HG02943 (cell line): ENCODE measurements at regions not wholly inside any gene's neighbourhood (a gene's known extent, or its start where the extent isn't known, plus 50 kb on each side); places are given as distances from the start of the nearest gene placed in this dataset.

ENCODE experiments used
- ATAC-seq: cut with Tn5 transposase; IDR thresholded peaks from one replicate; pipeline ENCODE4 v1.9.1; 2021; ENCODE audit warnings: mild to moderate bottlenecking, low read depth, moderate library complexity; ENCODE audit not compliant: unreplicated experiment

GRCh38 chr3:72543246-72543645, 305.0 kb downstream of the SHQ1 start:
- ATAC-seq = no peak

GRCh38 chr3:72542781-72543180, 305.5 kb downstream of the SHQ1 start:
- ATAC-seq = no peak

GRCh38 chr3:72539856-72540255, 308.4 kb downstream of the SHQ1 start:
- ATAC-seq = no peak

GRCh38 chr3:72538070-72538745, 310.0 kb downstream of the SHQ1 start:
- no peak for ATAC-seq

GRCh38 chr3:72537448-72537847, 310.8 kb downstream of the SHQ1 start:
- ATAC-seq = no peak

GRCh38 chr3:72536878-72537267, 311.4 kb downstream of the SHQ1 start:
- no peak for ATAC-seq

GRCh38 chr3:72536206-72536877, 311.9 kb downstream of the SHQ1 start:
- ATAC-seq = no peak

- ATAC-seq = no peak
Measured at GRCh38 chr3:72535772-72536171, 312.5 kb downstream of the SHQ1 start.

GRCh38 chr3:72533591-72534473, 314.4 kb downstream of the SHQ1 start:
- ATAC-seq = no peak

GRCh38 chr3:72530426-72530825, 317.8 kb downstream of the SHQ1 start:
- ATAC-seq = no peak

GRCh38 chr3:72529081-72529480, 319.2 kb downstream of the SHQ1 start:
- ATAC-seq = no peak

GRCh38 chr3:72523429-72524151, 324.7 kb downstream of the SHQ1 start:
- ATAC-seq = peak; percentile 86

GRCh38 chr3:72520690-72521308, 327.4 kb downstream of the SHQ1 start:
- no peak for ATAC-seq

- ATAC-seq = no peak
Measured at GRCh38 chr3:72519946-72520604, 328.2 kb downstream of the SHQ1 start.

GRCh38 chr3:72517921-72518424, 330.3 kb downstream of the SHQ1 start:
- ATAC-seq = no peak

- ATAC-seq = no peak
Measured at GRCh38 chr3:72517336-72517735, 330.9 kb downstream of the SHQ1 start.

GRCh38 chr3:72516361-72516760, 331.9 kb downstream of the SHQ1 start:
- no peak for ATAC-seq

- no peak for ATAC-seq
Measured at GRCh38 chr3:72515941-72516340, 332.3 kb downstream of the SHQ1 start.

- no peak for ATAC-seq
Measured at GRCh38 chr3:72515281-72515680, 333.0 kb downstream of the SHQ1 start.

GRCh38 chr3:72510247-72510646, 338.0 kb downstream of the SHQ1 start:
- ATAC-seq = no peak
